ENCODE measurements at regions not wholly inside any gene's neighbourhood (a gene's known extent, or its start where the extent isn't known, plus 50 kb on each side); places are given as distances from the start of the nearest gene placed in this dataset.
"Not testable (repeated sequence)": the region's sequence is repeated elsewhere in the genome, so short reads cannot be mapped to it uniquely, and the experiment has no call there.

GRCh38 chr18:11506856-11507255, 102.5 kb upstream of the SLC35G4 start:
- no peak for DNase-seq

- DNase-seq: no peak
Measured at GRCh38 chr18:11505993-11506392, 103.4 kb upstream of the SLC35G4 start.

- no peak for DNase-seq
Measured at GRCh38 chr18:11504962-11505361, 104.4 kb upstream of the SLC35G4 start.

- no peak for DNase-seq
Measured at GRCh38 chr18:11502368-11502767, 107.0 kb upstream of the SLC35G4 start.

GRCh38 chr18:11501352-11501751, 108.0 kb upstream of the SLC35G4 start:
- DNase-seq: no peak

GRCh38 chr18:11500153-11501122, 109.0 kb upstream of the SLC35G4 start:
- no peak for DNase-seq

- no peak for DNase-seq
Measured at GRCh38 chr18:11498821-11499220, 110.6 kb upstream of the SLC35G4 start.

GRCh38 chr18:11497585-11497984, 111.8 kb upstream of the SLC35G4 start:
- no peak for DNase-seq

GRCh38 chr18:11496526-11497172, 112.7 kb upstream of the SLC35G4 start:
- no peak for DNase-seq

- DNase-seq: no peak
Measured at GRCh38 chr18:11495441-11495840, 114.0 kb upstream of the SLC35G4 start.

- DNase-seq: no peak
Measured at GRCh38 chr18:11494107-11494506, 115.3 kb upstream of the SLC35G4 start.

GRCh38 chr18:11489266-11489899, 120.0 kb upstream of the SLC35G4 start:
- DNase-seq: no peak

GRCh38 chr18:11488175-11488574, 121.2 kb upstream of the SLC35G4 start:
- DNase-seq: no peak

GRCh38 chr18:11487390-11487789, 122.0 kb upstream of the SLC35G4 start:
- DNase-seq: no peak

- DNase-seq: no peak
Measured at GRCh38 chr18:11482271-11482670, 127.1 kb upstream of the SLC35G4 start.

- no peak for DNase-seq
Measured at GRCh38 chr18:11480692-11481091, 128.7 kb upstream of the SLC35G4 start.

- DNase-seq: not testable (repeated sequence)
Measured at GRCh38 chr18:11479031-11479430, 130.4 kb upstream of the SLC35G4 start.

GRCh38 chr18:11470941-11471340, 138.5 kb upstream of the SLC35G4 start:
- DNase-seq: no peak

- DNase-seq: no peak
Measured at GRCh38 chr18:11468617-11469016, 140.8 kb upstream of the SLC35G4 start.

- DNase-seq: no peak
Measured at GRCh38 chr18:11468120-11468519, 141.3 kb upstream of the SLC35G4 start.

- DNase-seq: no peak
Measured at GRCh38 chr18:11467611-11468010, 141.8 kb upstream of the SLC35G4 start.

GRCh38 chr18:11464129-11464528, 145.3 kb upstream of the SLC35G4 start:
- DNase-seq: no peak

GRCh38 chr18:11458447-11458846, 150.9 kb upstream of the SLC35G4 start:
- DNase-seq: no peak

- not testable (repeated sequence) for DNase-seq
Measured at GRCh38 chr18:11457853-11458252, 151.5 kb upstream of the SLC35G4 start.

All from SIG-M5 (cell line).